Neural crest cell (in vitro differentiated cells): ENCODE measurements at regions not wholly inside any gene's neighbourhood (a gene's known extent, or its start where the extent isn't known, plus 50 kb on each side); places are given as distances from the start of the nearest gene placed in this dataset.

ENCODE experiments used
- DNase-seq: peaks from one replicate; pipeline ENCODE4 v3.0.0; 2021; ENCODE audit warnings: low read depth, mixed read lengths, low spot score
- H3K27ac Mint-ChIP-seq: one replicate; pipeline ENCODE4 v1.8.0; 2021; ENCODE audit warnings: mild to moderate bottlenecking, mixed read lengths; ENCODE audit not compliant: unreplicated experiment
- H3K27me3 Mint-ChIP-seq: 2 replicates; pipeline ENCODE4 v1.8.0; 2021; ENCODE audit warnings: low read depth, mild to moderate bottlenecking, mixed read lengths
- H3K36me3 Mint-ChIP-seq: 2 replicates; pipeline ENCODE4 v1.8.0; 2021; ENCODE audit warnings: low read depth, mild to moderate bottlenecking, mixed read lengths
- H3K4me1 Mint-ChIP-seq: 2 replicates; pipeline ENCODE4 v1.8.0; 2021; ENCODE audit warnings: mixed read lengths
- H3K4me3 Mint-ChIP-seq: one replicate; pipeline ENCODE4 v1.8.0; 2021; ENCODE audit warnings: mild to moderate bottlenecking, mixed read lengths
- H3K9me3 Mint-ChIP-seq: 2 replicates; pipeline ENCODE4 v1.8.0; 2021; ENCODE audit warnings: mixed read lengths
- TF ChIP-seq, protein P1 (sequence below): fragments of 200-600 bp; sonication (generic); conservative IDR thresholded peaks from 2 replicates; pipeline ENCODE4 v1.5.0; 2021; ENCODE audit warnings: antibody characterized with exemption, mild to moderate bottlenecking

DNA sequence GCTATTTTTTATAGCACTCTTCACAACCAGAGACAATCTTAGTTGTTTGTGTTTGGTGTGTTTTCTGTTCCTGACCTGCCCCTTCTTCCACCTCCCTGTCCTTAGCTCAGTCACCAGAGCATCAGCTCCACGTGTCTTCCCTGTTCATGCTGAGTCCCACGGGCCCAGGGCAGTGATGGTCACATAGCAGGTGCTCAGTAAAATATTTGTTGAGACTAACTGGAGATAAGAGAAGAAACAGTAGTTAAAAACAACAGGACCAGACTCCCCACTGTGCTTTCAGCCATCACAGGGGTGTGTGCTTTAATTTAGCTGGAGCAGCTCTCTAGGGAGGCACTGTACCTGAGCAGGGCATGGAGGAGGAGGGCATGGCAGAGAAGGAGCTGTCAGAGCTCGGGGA is 307.3 kb upstream of the ZNF32 start:
- H3K36me3 Mint-ChIP-seq = no peaks in the 10 kb centered on the region

DNA sequence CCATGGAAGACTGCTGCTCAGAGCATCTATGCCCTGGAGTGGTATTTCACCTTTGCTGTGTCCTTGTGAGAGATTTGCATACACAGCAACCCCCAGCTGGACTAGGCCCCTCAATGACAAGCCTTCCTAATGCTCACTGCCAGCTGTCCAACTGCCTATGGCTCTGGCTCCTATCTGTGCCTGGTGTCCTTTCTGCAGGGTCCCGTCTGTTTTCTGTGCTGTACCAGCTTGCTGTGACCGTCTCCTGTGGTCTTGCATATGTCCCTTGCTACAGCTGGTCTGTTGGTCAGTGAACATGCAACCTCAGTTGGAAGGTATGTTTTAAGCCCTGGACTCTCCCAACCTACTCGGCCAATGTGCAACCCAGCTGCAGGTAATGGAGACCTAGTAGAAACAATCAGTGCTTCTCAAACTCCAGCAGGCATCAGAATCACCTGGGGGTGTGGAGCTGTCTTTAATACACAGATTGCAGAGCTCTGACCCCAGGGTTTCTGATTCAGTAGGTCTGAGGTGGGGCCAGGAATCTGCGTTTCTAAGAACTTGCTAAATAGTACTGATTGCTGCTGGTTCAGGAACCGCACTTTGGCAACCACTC is 306.4 kb upstream of the ZNF32 start:
- DNase-seq = no peak
- no peaks in the 10 kb centered on the region for H3K36me3 Mint-ChIP-seq
- H3K27me3 Mint-ChIP-seq = peaks cover 2% of the 10 kb centered on the region
- H3K9me3 Mint-ChIP-seq = peaks cover 7% of the 10 kb centered on the region
- H3K4me3 Mint-ChIP-seq = no peak overlapping the region
- H3K27ac Mint-ChIP-seq = no peak overlapping the region
- peaks cover under 1% of the 10 kb centered on the region for H3K4me1 Mint-ChIP-seq
- TF ChIP-seq, protein P1, sequence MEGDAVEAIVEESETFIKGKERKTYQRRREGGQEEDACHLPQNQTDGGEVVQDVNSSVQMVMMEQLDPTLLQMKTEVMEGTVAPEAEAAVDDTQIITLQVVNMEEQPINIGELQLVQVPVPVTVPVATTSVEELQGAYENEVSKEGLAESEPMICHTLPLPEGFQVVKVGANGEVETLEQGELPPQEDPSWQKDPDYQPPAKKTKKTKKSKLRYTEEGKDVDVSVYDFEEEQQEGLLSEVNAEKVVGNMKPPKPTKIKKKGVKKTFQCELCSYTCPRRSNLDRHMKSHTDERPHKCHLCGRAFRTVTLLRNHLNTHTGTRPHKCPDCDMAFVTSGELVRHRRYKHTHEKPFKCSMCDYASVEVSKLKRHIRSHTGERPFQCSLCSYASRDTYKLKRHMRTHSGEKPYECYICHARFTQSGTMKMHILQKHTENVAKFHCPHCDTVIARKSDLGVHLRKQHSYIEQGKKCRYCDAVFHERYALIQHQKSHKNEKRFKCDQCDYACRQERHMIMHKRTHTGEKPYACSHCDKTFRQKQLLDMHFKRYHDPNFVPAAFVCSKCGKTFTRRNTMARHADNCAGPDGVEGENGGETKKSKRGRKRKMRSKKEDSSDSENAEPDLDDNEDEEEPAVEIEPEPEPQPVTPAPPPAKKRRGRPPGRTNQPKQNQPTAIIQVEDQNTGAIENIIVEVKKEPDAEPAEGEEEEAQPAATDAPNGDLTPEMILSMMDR = no peak

More for the DNA sequence above, 307.3 kb upstream of the ZNF32 start:
- Mint-ChIP-seq H3K27me3 (peaks cover 2% of the 10 kb centered on the region), H3K4me3 (no peak overlapping the region), H3K4me1 (peaks cover 4% of the 10 kb centered on the region), H3K9me3 (peaks cover 3% of the 10 kb centered on the region), H3K27ac (no peak overlapping the region)
- TF ChIP-seq, protein P1 = no peak
- no peak for DNase-seq

DNA sequence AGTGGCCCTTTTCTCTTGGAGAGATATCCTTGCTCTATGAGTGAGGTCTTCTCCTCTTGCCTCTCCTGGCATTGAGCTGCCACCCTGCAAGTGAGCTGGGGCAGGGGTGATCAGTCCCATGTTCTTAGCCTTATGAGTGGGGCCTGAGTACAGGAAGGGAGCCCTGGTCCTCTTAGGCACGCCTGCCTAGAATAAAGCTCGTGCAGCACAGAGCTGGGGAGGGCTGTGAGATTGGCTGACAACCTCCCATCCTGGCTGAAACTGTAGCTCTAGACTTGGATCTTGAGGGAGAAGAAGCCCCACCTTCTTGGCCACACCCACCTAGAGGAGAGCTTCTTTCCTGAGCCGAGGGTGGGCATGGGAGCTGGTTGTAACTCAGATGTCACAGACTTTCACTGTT is 305.0 kb upstream of the ZNF32 start:
- TF ChIP-seq, protein P1 = no peak
- H3K27ac Mint-ChIP-seq = no peak overlapping the region
- H3K4me1 Mint-ChIP-seq = no peaks in the 10 kb centered on the region
- H3K27me3 Mint-ChIP-seq = peaks cover 1% of the 10 kb centered on the region
- no peak for DNase-seq
- H3K36me3 Mint-ChIP-seq = no peaks in the 10 kb centered on the region
- H3K4me3 Mint-ChIP-seq = no peak overlapping the region
- H3K9me3 Mint-ChIP-seq = peaks cover 8% of the 10 kb centered on the region

DNA sequence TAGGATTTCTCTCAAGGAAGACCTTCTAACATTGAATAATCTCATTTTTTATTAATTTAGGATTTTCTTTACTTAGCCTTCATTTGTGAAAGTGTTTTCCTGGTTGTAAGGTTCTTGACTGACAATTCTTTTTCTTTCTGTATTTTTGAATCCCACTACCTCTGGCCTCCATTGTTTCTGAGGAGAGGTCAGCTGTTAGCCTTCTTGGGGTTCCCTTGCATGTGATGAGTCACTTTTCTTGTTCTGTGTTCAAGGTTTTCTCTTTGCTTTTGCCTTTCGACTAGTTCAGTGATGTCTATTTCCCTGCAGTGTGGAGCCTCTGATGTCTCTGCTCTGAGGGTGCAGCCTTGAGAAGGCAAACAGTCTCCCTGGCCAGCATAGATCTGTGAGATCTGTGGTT is 304.1 kb upstream of the ZNF32 start:
- Mint-ChIP-seq H3K9me3 (peaks cover 15% of the 10 kb centered on the region), H3K4me1 (no peaks in the 10 kb centered on the region), H3K4me3 (no peak overlapping the region), H3K27ac (no peak overlapping the region), H3K36me3 (no peaks in the 10 kb centered on the region), H3K27me3 (peaks cover 5% of the 10 kb centered on the region)
- no peak for DNase-seq
- TF ChIP-seq, protein P1 = no peak

DNA sequence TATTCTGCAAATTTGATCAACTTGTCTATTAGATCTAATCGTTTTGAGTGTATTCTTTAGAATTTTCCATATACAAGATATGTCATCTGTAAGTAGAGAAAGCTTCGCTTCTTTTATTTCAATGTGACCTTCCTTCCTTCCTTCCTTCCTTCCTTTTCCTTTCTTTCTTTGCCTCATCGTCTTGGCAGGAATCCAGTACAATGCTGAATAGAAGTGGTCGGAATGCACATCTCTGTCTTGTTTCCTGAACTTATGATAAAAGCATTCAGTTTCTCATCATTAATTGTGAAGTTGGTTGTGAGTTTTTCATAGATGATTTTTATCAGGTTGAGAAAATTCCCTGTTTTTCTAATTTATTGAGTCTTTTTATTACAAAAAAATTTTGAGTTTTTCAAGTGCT is 300.7 kb upstream of the ZNF32 start:
- Mint-ChIP-seq H3K4me1 (no peaks in the 10 kb centered on the region), H3K27ac (no peak overlapping the region), H3K9me3 (peaks cover 15% of the 10 kb centered on the region), H3K36me3 (no peaks in the 10 kb centered on the region), H3K4me3 (no peak overlapping the region), H3K27me3 (peaks cover 5% of the 10 kb centered on the region)
- DNase-seq = no peak
- TF ChIP-seq, protein P1 = no peak
